ENCODE measurements at regions not wholly inside any gene's neighbourhood (a gene's known extent, or its start where the extent isn't known, plus 50 kb on each side); places are given as distances from the start of the nearest gene placed in this dataset.

- no peak overlapping the region for H3K4me3 ChIP-seq (ENCODE audit: low read depth, low read length)
- no peaks in the 10 kb centered on the region for H3K4me1 ChIP-seq
- no peaks in the 10 kb centered on the region for H3K9me3 ChIP-seq
- no peaks in the 10 kb centered on the region for H3K36me3 ChIP-seq
- H3K27me3 ChIP-seq = peaks cover 10% of the 10 kb centered on the region
- TF ChIP-seq CTCF (IDR thresholded peaks at IDR 0.05; ENCODE audit: low read depth, low read length) = no peak
- DNase-seq = no peak
Observed at GRCh38 chr15:81442454-81442853, 68.4 kb upstream of the TMC3 start.

- Histone ChIP-seq H3K4me1 (no peaks in the 10 kb centered on the region), H3K36me3 (no peaks in the 10 kb centered on the region), H3K9me3 (no peaks in the 10 kb centered on the region), H3K27me3 (no peaks in the 10 kb centered on the region; the same call in 1 of the 2 replicates), H3K4me3 (ENCODE audit: low read depth, low read length) (no peak overlapping the region)
- TF ChIP-seq CTCF (IDR thresholded peaks at IDR 0.05; ENCODE audit: low read depth, low read length) = no peak
- no peak for DNase-seq
Observed at GRCh38 chr15:81434851-81435250, 60.8 kb upstream of the TMC3 start.

GRCh38 chr15:81433462-81433861 lies 59.4 kb upstream of the TMC3 start:
- H3K4me1 ChIP-seq = no peaks in the 10 kb centered on the region
- no peak for DNase-seq
- TF ChIP-seq CTCF (IDR thresholded peaks at IDR 0.05; ENCODE audit: low read depth, low read length) = no peak
- no peaks in the 10 kb centered on the region; the same call in none of the 2 replicates for H3K27me3 ChIP-seq
- H3K36me3 ChIP-seq = no peaks in the 10 kb centered on the region
- H3K9me3 ChIP-seq = no peaks in the 10 kb centered on the region
- H3K4me3 ChIP-seq (ENCODE audit: low read depth, low read length) = no peak overlapping the region

- H3K27me3 ChIP-seq = no peaks in the 10 kb centered on the region; the same call in none of the 2 replicates
- no peaks in the 10 kb centered on the region for H3K36me3 ChIP-seq
- H3K9me3 ChIP-seq = no peaks in the 10 kb centered on the region
- H3K4me1 ChIP-seq = no peaks in the 10 kb centered on the region
- DNase-seq = no peak
- H3K4me3 ChIP-seq (ENCODE audit: low read depth, low read length) = no peak overlapping the region
- no peak for TF ChIP-seq CTCF (IDR thresholded peaks at IDR 0.05; ENCODE audit: low read depth, low read length)
Observed at GRCh38 chr15:81432179-81432578, 58.2 kb upstream of the TMC3 start.

GRCh38 chr15:81427176-81427575 lies 53.2 kb upstream of the TMC3 start:
- no peaks in the 10 kb centered on the region; the same call in 1 of the 2 replicates for H3K27me3 ChIP-seq
- H3K9me3 ChIP-seq = no peaks in the 10 kb centered on the region
- H3K4me1 ChIP-seq = no peaks in the 10 kb centered on the region
- no peaks in the 10 kb centered on the region for H3K36me3 ChIP-seq
- DNase-seq = no peak
- TF ChIP-seq CTCF (IDR thresholded peaks at IDR 0.05; ENCODE audit: low read depth, low read length) = no peak
- H3K4me3 ChIP-seq (ENCODE audit: low read depth, low read length) = no peak overlapping the region

GRCh38 chr15:81425905-81426304 lies 51.9 kb upstream of the TMC3 start:
- no peak for DNase-seq
- TF ChIP-seq CTCF (IDR thresholded peaks at IDR 0.05; ENCODE audit: low read depth, low read length) = no peak
- H3K36me3 ChIP-seq = no peaks in the 10 kb centered on the region
- no peak overlapping the region for H3K4me3 ChIP-seq (ENCODE audit: low read depth, low read length)
- H3K9me3 ChIP-seq = no peaks in the 10 kb centered on the region
- H3K4me1 ChIP-seq = no peaks in the 10 kb centered on the region
- H3K27me3 ChIP-seq = no peaks in the 10 kb centered on the region; the same call in 1 of the 2 replicates
